ENCODE measurements at regions not wholly inside any gene's neighbourhood (a gene's known extent, or its start where the extent isn't known, plus 50 kb on each side); places are given as distances from the start of the nearest gene placed in this dataset.

GRCh38 chr9:119027901-119028699 lies 341.1 kb downstream of the BRINP1 start:
- Histone ChIP-seq H3K27ac (no peak overlapping the region), H3K4me3 (ENCODE audit: low read depth, low read length) (no peak overlapping the region), H3K27me3 (replicated peaks) (no peaks in the 10 kb centered on the region), H3K36me3 (replicated peaks) (no peaks in the 10 kb centered on the region)
- TF ChIP-seq, protein P1, sequence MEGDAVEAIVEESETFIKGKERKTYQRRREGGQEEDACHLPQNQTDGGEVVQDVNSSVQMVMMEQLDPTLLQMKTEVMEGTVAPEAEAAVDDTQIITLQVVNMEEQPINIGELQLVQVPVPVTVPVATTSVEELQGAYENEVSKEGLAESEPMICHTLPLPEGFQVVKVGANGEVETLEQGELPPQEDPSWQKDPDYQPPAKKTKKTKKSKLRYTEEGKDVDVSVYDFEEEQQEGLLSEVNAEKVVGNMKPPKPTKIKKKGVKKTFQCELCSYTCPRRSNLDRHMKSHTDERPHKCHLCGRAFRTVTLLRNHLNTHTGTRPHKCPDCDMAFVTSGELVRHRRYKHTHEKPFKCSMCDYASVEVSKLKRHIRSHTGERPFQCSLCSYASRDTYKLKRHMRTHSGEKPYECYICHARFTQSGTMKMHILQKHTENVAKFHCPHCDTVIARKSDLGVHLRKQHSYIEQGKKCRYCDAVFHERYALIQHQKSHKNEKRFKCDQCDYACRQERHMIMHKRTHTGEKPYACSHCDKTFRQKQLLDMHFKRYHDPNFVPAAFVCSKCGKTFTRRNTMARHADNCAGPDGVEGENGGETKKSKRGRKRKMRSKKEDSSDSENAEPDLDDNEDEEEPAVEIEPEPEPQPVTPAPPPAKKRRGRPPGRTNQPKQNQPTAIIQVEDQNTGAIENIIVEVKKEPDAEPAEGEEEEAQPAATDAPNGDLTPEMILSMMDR (IDR thresholded peaks at IDR 0.05; ENCODE audit: low read depth, low read length, missing control alignments): peak; percentile 12
- in situ Hi-C loops (cut with HindIII; ENCODE audit: low pct_ligation_motif_present, low sequenced_read_pairs): no loop called here
- no peak for DNase-seq

- TF ChIP-seq, protein P1 (IDR thresholded peaks at IDR 0.05; ENCODE audit: low read depth, low read length, missing control alignments): no peak
- no peaks in the 10 kb centered on the region for H3K27me3 ChIP-seq (replicated peaks)
- in situ Hi-C loops (cut with HindIII; ENCODE audit: low pct_ligation_motif_present, low sequenced_read_pairs): no loop called here
- no peak overlapping the region for H3K4me3 ChIP-seq (ENCODE audit: low read depth, low read length)
- no peak for DNase-seq
- no peak overlapping the region for H3K27ac ChIP-seq
- no peaks in the 10 kb centered on the region for H3K36me3 ChIP-seq (replicated peaks)
Measured at GRCh38 chr9:119029886-119030285, 339.3 kb downstream of the BRINP1 start.

DNA sequence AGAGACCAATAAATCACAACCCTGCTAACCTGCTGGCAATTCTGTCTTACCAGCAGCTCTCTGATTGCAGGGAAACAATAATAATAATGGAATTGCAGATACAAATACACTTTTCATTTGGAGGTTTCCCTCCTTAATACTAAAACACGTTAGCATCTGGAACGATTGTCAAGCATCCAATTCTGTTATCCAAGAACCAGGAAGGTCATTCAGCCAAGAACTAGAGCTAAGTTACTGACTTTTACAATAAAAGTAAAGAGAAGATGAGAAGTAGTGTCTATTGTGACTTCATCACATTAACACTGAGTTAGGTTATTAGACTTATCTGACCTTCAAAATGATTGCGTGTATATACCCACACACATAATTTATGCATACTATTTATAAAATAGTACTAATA lies 335.6 kb downstream of the BRINP1 start:
- no peak overlapping the region for H3K4me3 ChIP-seq (ENCODE audit: low read depth, low read length)
- no peak for DNase-seq
- in situ Hi-C loops (cut with HindIII; ENCODE audit: low pct_ligation_motif_present, low sequenced_read_pairs): no loop called here
- no peaks in the 10 kb centered on the region for H3K27me3 ChIP-seq (replicated peaks)
- TF ChIP-seq, protein P1 (IDR thresholded peaks at IDR 0.05; ENCODE audit: low read depth, low read length, missing control alignments): no peak
- no peaks in the 10 kb centered on the region for H3K36me3 ChIP-seq (replicated peaks)
- H3K27ac ChIP-seq: no peak overlapping the region

GRCh38 chr9:119036969-119037368 lies 332.3 kb downstream of the BRINP1 start:
- Histone ChIP-seq H3K27me3 (replicated peaks) (no peaks in the 10 kb centered on the region), H3K27ac (no peak overlapping the region), H3K4me3 (ENCODE audit: low read depth, low read length) (no peak overlapping the region), H3K36me3 (replicated peaks) (no peaks in the 10 kb centered on the region)
- in situ Hi-C loops (cut with HindIII; ENCODE audit: low pct_ligation_motif_present, low sequenced_read_pairs): no loop called here
- no peak for DNase-seq
- TF ChIP-seq, protein P1 (IDR thresholded peaks at IDR 0.05; ENCODE audit: low read depth, low read length, missing control alignments): no peak

GRCh38 chr9:119043996-119044395 lies 325.2 kb downstream of the BRINP1 start:
- DNase-seq: no peak
- Histone ChIP-seq H3K27ac (no peak overlapping the region), H3K4me3 (ENCODE audit: low read depth, low read length) (no peak overlapping the region), H3K36me3 (replicated peaks) (no peaks in the 10 kb centered on the region), H3K27me3 (replicated peaks) (no peaks in the 10 kb centered on the region)
- TF ChIP-seq, protein P1 (IDR thresholded peaks at IDR 0.05; ENCODE audit: low read depth, low read length, missing control alignments): no peak
- in situ Hi-C loops (cut with HindIII; ENCODE audit: low pct_ligation_motif_present, low sequenced_read_pairs): no loop called here

DNA sequence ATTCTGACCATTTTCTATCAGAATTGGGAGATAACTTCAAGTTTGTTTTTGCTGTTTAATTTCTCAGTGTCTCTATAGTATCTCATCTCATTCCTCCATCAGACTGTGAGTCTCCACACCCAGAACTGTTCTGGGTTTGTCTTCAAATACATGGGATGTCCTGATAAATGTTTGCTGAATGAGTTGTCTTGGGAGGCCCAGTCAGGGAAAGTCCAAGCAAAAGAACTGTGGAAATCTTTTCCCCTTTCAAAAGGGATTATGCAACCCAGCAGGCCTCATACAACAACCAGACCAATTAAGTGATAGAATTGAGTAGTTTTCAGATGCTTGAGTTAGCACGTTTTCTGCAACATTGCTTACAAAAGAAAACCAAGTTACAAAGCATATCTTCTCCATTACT lies 324.4 kb downstream of the BRINP1 start:
- no peak overlapping the region for H3K4me3 ChIP-seq (ENCODE audit: low read depth, low read length)
- in situ Hi-C loops (cut with HindIII; ENCODE audit: low pct_ligation_motif_present, low sequenced_read_pairs): no loop called here
- no peak for DNase-seq

More for the DNA sequence above, 324.4 kb downstream of the BRINP1 start:
- no peak overlapping the region for H3K27ac ChIP-seq
- TF ChIP-seq, protein P1 (IDR thresholded peaks at IDR 0.05; ENCODE audit: low read depth, low read length, missing control alignments): no peak
- H3K36me3 ChIP-seq (replicated peaks): no peaks in the 10 kb centered on the region
- H3K27me3 ChIP-seq (replicated peaks): no peaks in the 10 kb centered on the region
